ENCODE measurements at regions not wholly inside any gene's neighbourhood (a gene's known extent, or its start where the extent isn't known, plus 50 kb on each side); places are given as distances from the start of the nearest gene placed in this dataset.
"Not testable (repeated sequence)": the region's sequence is repeated elsewhere in the genome, so short reads cannot be mapped to it uniquely, and the experiment has no call there.

GRCh38 chr7:118418433-118418832, 193.9 kb downstream of the ANKRD7 start:
- DNase-seq (ENCODE audit: low spot score): no peak

- no peak for DNase-seq (ENCODE audit: low spot score)
These were observed 196.4 kb downstream of the ANKRD7 start for GRCh38 chr7:118420888-118421287.

- no peak for DNase-seq (ENCODE audit: low spot score)
These were observed 204.6 kb downstream of the ANKRD7 start for GRCh38 chr7:118429141-118429540.

GRCh38 chr7:118436663-118437062, 212.2 kb downstream of the ANKRD7 start:
- no peak for DNase-seq (ENCODE audit: low spot score)

GRCh38 chr7:118449030-118449429, 224.5 kb downstream of the ANKRD7 start:
- DNase-seq (ENCODE audit: low spot score): not testable (repeated sequence)

GRCh38 chr7:118449797-118450567, 225.5 kb downstream of the ANKRD7 start:
- no peak for DNase-seq (ENCODE audit: low spot score)

- no peak for DNase-seq (ENCODE audit: low spot score)
These were observed 227.6 kb downstream of the ANKRD7 start for GRCh38 chr7:118452128-118452527.

GRCh38 chr7:118467381-118467780, 242.9 kb downstream of the ANKRD7 start:
- DNase-seq (ENCODE audit: low spot score): no peak

GRCh38 chr7:118472581-118472980, 248.1 kb downstream of the ANKRD7 start:
- no peak for DNase-seq (ENCODE audit: low spot score)

GRCh38 chr7:118473271-118473670, 248.8 kb downstream of the ANKRD7 start:
- DNase-seq (ENCODE audit: low spot score): no peak

GRCh38 chr7:118476036-118476435, 251.5 kb downstream of the ANKRD7 start:
- no peak for DNase-seq (ENCODE audit: low spot score)

GRCh38 chr7:118477036-118477435, 252.5 kb downstream of the ANKRD7 start:
- DNase-seq (ENCODE audit: low spot score): no peak

GRCh38 chr7:118478236-118478635, 253.7 kb downstream of the ANKRD7 start:
- no peak for DNase-seq (ENCODE audit: low spot score)

GRCh38 chr7:118478931-118479330, 254.4 kb downstream of the ANKRD7 start:
- no peak for DNase-seq (ENCODE audit: low spot score)

- DNase-seq (ENCODE audit: low spot score): no peak
These were observed 268.0 kb downstream of the ANKRD7 start for GRCh38 chr7:118492466-118492865.

GRCh38 chr7:118496138-118496644, 271.7 kb downstream of the ANKRD7 start:
- no peak for DNase-seq (ENCODE audit: low spot score)

GRCh38 chr7:118502235-118502634, 277.7 kb downstream of the ANKRD7 start:
- DNase-seq (ENCODE audit: low spot score): no peak

GRCh38 chr7:118511146-118511545, 286.6 kb downstream of the ANKRD7 start:
- DNase-seq (ENCODE audit: low spot score): no peak

GRCh38 chr7:118517275-118517674, 292.8 kb downstream of the ANKRD7 start:
- DNase-seq (ENCODE audit: low spot score): no peak

GRCh38 chr7:118525020-118525419, 300.5 kb downstream of the ANKRD7 start:
- no peak for DNase-seq (ENCODE audit: low spot score)

- no peak for DNase-seq (ENCODE audit: low spot score)
These were observed 307.1 kb downstream of the ANKRD7 start for GRCh38 chr7:118531566-118531965.

- no peak for DNase-seq (ENCODE audit: low spot score)
These were observed 334.7 kb downstream of the ANKRD7 start for GRCh38 chr7:118559207-118559606.

- no peak for DNase-seq (ENCODE audit: low spot score)
These were observed 338.8 kb downstream of the ANKRD7 start for GRCh38 chr7:118563311-118563710.

- no peak for DNase-seq (ENCODE audit: low spot score)
These were observed 348.1 kb downstream of the ANKRD7 start for GRCh38 chr7:118572604-118573003.

Data from HuH-7.5 (cell line).